ES-I3 (cell line): ENCODE measurements at regions not wholly inside any gene's neighbourhood (a gene's known extent, or its start where the extent isn't known, plus 50 kb on each side); places are given as distances from the start of the nearest gene placed in this dataset.

Source experiments
- H3K36me3 ChIP-seq: 2 replicates; pipeline ENCODE4 v1.6.1; 2013; ENCODE audit warnings: mild to moderate bottlenecking, low read length, control low read depth, moderate library complexity; ENCODE audit not compliant: insufficient read depth
- H3K4me1 ChIP-seq: 2 replicates; pipeline ENCODE4 v1.6.1; 2013; ENCODE audit warnings: mild to moderate bottlenecking, control low read depth, low read length; ENCODE audit not compliant: insufficient read depth
- H3K9ac ChIP-seq: 2 replicates; pipeline ENCODE4 v1.6.1; 2013; ENCODE audit warnings: low read depth, mild to moderate bottlenecking, low read length, moderate library complexity
- H3K9me3 ChIP-seq: 2 replicates; pipeline ENCODE4 v1.6.1; 2013; ENCODE audit warnings: mild to moderate bottlenecking, low read length, moderate library complexity; ENCODE audit not compliant: control insufficient read depth, insufficient read depth

GRCh38 chr21:39024538-39024937 lies 158.7 kb downstream of the PSMG1 start:
- Histone ChIP-seq H3K9ac (no peak overlapping the region), H3K4me1 (peaks cover 15% of the 10 kb centered on the region), H3K9me3 (no peaks in the 10 kb centered on the region; the same call in 1 of the 2 replicates), H3K36me3 (no peaks in the 10 kb centered on the region; the same call in 1 of the 2 replicates)

DNA sequence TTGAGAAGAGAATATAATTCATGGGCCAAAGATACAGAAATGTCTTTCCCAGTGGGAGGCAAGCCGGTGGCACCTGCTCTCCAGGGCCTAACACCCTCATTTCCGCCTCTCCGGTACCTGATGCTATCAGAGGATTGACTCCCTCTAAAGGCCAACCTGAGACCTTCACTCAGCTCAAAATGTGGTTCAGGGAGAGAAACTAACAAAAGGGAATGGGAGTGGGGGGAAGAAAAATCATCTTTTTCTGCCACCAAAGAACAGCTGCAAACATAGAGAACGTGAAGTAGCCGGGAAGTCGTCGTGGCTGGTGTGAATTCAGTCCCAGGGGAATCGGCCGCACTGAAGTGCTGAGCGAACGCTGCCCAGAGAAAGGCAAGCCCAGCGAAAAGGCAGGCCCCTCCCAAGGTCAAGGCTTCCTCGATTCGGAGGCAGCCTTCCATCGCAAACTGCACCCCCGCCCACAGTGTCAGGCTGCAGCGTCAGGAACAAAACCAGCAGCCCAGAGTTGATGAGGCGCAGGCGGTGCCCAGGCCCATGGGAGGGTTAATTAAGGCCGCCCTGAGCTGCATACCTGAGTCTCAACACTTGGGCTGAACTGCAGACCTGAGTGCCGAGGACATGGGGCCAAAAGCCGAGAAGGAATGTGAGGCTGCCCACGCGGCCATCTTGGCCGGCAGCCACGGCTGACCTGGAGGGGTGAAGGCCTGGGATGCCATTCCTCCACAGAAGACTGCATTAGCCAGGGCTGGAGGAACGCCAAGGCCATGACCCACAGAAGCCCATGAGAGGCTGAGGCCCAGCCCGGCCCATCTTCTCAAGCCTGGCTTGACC lies 160.2 kb downstream of the PSMG1 start:
- Histone ChIP-seq H3K36me3 (no peaks in the 10 kb centered on the region; the same call in 1 of the 2 replicates), H3K4me1 (peaks cover 15% of the 10 kb centered on the region), H3K9ac (no peak overlapping the region), H3K9me3 (no peaks in the 10 kb centered on the region)

- Histone ChIP-seq H3K4me1 (peaks cover 15% of the 10 kb centered on the region), H3K9me3 (no peaks in the 10 kb centered on the region)
Measured at GRCh38 chr21:39022466-39022862, 160.8 kb downstream of the PSMG1 start.

GRCh38 chr21:39022035-39022434 lies 161.2 kb downstream of the PSMG1 start:
- H3K4me1 ChIP-seq = peaks cover 15% of the 10 kb centered on the region
- no peak overlapping the region for H3K9ac ChIP-seq
- H3K36me3 ChIP-seq = no peaks in the 10 kb centered on the region
- no peaks in the 10 kb centered on the region for H3K9me3 ChIP-seq

More at GRCh38 chr21:39022466-39022862, 160.8 kb downstream of the PSMG1 start:
- Histone ChIP-seq H3K36me3 (no peaks in the 10 kb centered on the region), H3K9ac (no peak overlapping the region)

GRCh38 chr21:39021478-39021832 lies 161.8 kb downstream of the PSMG1 start:
- Histone ChIP-seq H3K36me3 (no peaks in the 10 kb centered on the region), H3K9me3 (no peaks in the 10 kb centered on the region), H3K4me1 (peaks cover 15% of the 10 kb centered on the region), H3K9ac (no peak overlapping the region)

DNA sequence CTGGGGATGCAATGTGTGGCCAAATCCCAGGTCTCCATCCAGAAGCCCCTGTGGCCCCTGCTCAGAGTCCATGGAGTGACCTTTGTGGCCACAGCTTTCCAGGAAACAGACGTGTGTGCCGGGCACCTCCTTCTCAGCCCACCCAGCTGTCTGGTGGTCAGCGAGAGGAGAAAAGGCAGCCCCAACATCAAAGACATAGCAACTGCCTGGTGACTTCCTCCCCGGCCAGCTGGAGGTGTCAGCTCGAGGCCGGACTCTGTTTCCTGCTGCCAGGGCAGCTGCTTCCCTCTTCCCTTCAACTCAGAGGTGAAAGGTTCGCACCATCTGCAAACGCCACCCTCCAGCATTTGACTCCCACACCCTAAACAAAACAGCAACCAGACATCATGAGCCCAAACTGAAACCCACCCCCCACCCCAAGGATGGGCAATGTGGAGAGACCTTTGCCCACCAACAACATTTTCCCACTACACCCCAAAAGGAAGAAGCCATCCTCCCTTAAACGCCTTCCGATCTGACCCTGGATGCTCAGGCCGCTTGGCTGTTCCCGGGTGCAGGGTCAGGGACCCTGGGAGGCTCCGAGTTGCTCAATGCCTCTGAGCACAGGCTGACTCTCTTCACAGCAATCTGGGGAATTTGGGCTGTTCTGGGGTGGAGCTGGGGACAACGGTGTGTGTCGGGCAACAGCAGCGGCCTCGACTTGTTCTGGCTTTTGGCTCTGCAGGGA lies 162.3 kb downstream of the PSMG1 start:
- H3K9ac ChIP-seq = no peak overlapping the region

DNA sequence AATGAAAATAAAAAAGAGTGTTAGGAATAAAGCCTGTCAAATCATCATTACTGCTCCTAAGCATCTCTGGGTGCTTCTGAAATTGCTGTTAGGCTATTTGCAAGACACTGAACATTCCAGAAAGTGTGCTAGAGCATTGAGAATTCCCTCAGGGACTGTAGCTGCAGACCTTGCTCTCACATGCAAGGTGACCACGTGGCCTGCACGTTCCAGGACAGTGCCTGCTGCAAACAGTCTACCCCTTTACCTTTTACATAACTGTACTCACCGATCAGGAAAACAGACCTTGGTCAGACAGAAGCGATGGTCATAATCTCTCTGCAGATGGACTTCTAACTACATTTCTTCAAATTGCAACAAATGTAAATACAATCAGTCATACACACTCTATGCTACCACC lies 164.5 kb downstream of the PSMG1 start:
- Histone ChIP-seq H3K4me1 (peaks cover 15% of the 10 kb centered on the region), H3K9ac (no peak overlapping the region), H3K9me3 (no peaks in the 10 kb centered on the region), H3K36me3 (no peaks in the 10 kb centered on the region)

More for the DNA sequence above, 162.3 kb downstream of the PSMG1 start:
- H3K36me3 ChIP-seq = no peaks in the 10 kb centered on the region
- no peaks in the 10 kb centered on the region for H3K9me3 ChIP-seq
- H3K4me1 ChIP-seq = peaks cover 15% of the 10 kb centered on the region

DNA sequence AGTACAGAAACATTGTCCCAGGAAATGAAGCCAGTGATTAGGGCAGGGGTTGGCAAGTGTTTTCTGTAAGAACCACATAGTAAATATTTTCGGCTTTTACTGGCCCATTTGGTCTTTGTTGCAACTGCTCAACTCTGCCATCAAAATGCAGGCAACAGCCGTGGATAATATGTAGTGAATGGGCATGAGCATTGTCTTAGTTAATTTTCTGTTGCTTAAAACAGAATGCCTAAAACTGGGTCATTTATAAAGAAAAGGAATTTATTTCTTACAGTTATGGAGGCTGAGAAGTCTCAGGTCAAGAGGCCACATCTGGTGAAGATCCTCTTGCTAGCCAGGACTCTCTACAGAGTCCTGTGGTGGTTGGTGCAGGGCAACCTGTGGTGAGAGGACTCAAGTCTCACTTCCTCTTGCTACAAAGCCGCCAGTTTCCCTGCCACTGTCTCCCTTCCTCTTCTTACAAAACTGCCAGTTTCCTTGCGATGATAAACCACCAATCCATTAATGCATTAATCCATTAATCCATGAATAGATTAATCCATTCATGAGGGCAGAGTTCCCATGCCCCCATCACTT lies 166.4 kb downstream of the PSMG1 start:
- H3K36me3 ChIP-seq = no peaks in the 10 kb centered on the region
- H3K9ac ChIP-seq = no peak overlapping the region
- H3K4me1 ChIP-seq = peaks cover 15% of the 10 kb centered on the region
- no peaks in the 10 kb centered on the region for H3K9me3 ChIP-seq

DNA sequence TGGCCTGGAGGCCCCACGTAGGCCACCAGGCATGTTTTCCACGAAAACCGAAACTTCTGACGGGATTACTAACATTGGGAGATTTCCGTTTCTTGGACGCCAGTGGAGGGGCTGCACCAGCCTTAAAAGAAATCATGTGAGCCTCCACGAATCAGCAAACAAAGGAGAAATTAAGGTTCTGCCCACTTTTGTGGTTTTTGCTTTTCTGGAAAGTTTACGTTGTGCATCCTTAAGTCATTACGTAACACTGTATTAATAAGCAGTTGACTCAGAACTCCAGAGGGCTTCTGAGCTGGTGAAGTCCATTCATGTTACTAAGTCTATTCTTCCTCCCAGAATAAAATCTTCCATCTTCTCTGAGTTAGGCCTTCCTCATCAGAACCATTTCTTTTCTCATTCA lies 168.5 kb downstream of the PSMG1 start:
- no peaks in the 10 kb centered on the region for H3K9me3 ChIP-seq
- H3K36me3 ChIP-seq = no peaks in the 10 kb centered on the region
- no peak overlapping the region for H3K9ac ChIP-seq
- H3K4me1 ChIP-seq = no peaks in the 10 kb centered on the region

GRCh38 chr21:39012326-39013230 lies 170.7 kb downstream of the PSMG1 start:
- no peaks in the 10 kb centered on the region for H3K4me1 ChIP-seq
- no peaks in the 10 kb centered on the region for H3K36me3 ChIP-seq
- H3K9ac ChIP-seq = no peak overlapping the region
- H3K9me3 ChIP-seq = no peaks in the 10 kb centered on the region

DNA sequence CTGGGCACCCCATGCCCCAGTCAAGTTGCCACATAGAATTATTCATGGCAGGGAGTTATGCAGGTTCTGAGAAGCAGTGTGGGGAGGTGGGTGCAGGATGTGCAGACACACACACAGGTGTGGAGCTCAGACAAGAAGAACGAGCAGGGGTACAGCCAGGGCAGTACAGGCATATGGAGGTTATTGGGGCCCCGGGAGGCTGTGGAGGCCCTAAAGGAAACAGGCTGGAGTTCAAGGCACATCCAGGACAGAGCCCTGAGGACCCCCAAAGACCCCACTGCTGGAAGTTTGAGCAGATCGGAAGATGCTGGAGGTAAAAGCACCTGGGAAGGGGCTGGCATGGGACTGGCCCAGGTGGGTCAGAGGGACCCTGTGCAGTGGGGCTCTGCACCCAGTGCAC lies 171.3 kb downstream of the PSMG1 start:
- H3K4me1 ChIP-seq = peaks cover 5% of the 10 kb centered on the region; the same call in 1 of the 2 replicates
- H3K9ac ChIP-seq = no peak overlapping the region
- no peaks in the 10 kb centered on the region for H3K9me3 ChIP-seq
- H3K36me3 ChIP-seq = no peaks in the 10 kb centered on the region

DNA sequence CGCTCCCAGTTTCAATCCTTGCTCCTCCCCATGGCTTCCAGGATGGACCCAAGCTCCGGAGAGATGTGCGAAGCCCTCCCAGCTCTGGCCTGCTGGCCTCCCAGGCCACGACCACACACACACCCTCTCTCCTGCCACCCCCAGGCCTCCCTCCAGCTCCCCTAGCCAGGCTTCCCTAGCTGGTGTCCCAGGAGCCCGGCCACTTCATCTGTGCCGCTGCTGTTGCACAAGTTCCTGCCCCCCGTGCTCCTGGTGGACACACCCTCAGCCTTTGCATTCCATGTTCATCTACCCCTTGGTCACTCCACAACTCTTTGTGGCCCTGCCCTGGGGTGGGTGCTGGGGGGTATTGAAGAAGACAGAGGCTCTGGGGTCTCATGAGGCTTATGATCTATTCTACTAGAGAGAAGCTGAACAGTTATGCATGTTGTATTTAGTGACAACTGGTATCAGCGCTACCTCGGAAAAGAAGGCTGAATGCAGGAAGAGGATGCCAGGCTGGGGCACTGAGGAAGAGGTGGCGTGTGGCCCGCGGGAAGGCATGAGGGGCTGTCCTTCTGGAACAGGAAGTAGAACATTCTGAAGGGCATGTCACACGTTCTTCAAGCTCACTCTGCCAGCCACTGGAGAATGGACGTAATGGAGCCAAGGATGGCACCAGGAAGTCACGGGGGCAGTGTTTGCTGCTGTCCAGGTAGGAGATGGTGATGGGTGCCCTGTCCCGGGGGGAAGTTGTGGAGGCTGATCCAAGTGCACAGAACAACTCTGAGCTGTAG lies 172.4 kb downstream of the PSMG1 start:
- Histone ChIP-seq H3K4me1 (peaks cover 6% of the 10 kb centered on the region; the same call in 1 of the 2 replicates), H3K9ac (no peak overlapping the region), H3K36me3 (no peaks in the 10 kb centered on the region), H3K9me3 (no peaks in the 10 kb centered on the region)

DNA sequence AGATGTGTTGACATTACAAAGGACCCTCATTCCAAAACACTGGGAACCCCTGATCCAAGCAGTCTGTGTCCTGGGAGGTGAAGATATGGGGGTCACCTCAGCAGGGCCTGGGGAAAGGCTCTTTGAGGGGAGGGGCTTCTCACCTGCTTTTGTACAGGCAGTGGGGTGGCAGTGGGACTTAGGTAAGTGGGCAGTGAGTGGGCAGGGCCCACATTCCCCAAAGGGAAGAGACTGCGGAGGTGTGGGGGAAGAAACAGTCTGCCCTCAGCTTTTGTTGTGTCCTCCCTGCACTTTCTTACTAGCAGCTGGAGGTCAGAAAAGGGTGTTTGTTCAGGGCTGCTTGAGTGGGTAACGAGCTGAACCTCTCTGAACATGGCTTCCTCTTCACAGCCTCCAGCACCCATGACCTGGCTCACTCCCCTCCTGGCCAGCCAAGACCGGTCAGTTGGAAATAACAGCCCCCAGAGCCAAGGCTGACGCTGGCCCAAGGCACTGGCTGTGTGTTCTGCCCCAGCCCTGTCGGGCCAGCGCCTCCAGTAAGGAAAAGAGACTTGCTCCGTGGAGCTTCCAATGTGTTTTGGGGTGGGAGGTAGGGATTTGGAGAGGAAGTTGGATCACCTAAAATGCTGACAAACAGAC lies 173.5 kb downstream of the PSMG1 start:
- no peaks in the 10 kb centered on the region for H3K36me3 ChIP-seq
- no peaks in the 10 kb centered on the region for H3K9me3 ChIP-seq
- peaks cover 11% of the 10 kb centered on the region for H3K4me1 ChIP-seq
- H3K9ac ChIP-seq = no peak overlapping the region
